ENCODE measurements at regions not wholly inside any gene's neighbourhood (a gene's known extent, or its start where the extent isn't known, plus 50 kb on each side); places are given as distances from the start of the nearest gene placed in this dataset.

DNA sequence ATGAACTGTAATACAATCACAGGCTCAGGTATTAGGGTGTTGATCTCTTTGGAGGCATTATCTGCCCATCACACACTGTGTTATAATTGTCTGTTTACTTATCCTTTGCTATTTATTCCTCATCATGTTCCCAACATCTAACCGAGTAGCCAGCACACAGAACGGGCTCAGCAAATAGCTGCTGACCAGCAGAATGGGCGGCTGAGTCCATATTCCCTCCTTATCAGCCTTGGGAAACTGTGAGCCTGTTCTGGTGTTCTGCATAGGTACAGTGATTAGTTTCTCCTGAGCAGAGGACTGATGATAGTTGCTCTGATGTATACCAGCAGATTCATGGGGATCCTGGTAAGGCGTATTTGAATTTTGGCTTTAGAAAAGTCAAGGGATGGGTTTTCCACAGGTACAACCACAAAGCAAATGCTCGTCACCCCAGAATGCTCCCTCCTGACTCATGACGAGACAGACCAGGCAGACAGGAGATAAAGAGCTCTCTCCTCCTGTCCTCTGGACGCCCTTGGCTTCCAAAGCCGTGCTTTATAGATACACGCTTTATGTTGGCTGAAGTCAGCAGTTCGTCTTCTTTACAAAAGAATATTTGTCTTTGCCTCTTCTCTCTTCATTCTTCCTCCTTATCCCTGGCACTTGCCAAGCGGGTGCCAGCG is 166.7 kb downstream of the TTLL2 start:
- ATAC-seq (no peak), DNase-seq (no peak)
- Histone ChIP-seq H3K27me3 (peaks cover 0 to 3% (median 0%) of the 10 kb centered on the region in 3 donors), H3K36me3 (no peaks in the 10 kb centered on the region), H3K9me3 (no peaks in the 10 kb centered on the region), H3K4me3 (no peak overlapping the region), H3K27ac (no peak overlapping the region), H3K4me1 (peaks cover 0 to 9% of the 10 kb centered on the region in 2 donors)
- no peak for TF ChIP-seq POLR2A (IDR thresholded peaks at IDR 0.05)
- TF ChIP-seq, protein P1, sequence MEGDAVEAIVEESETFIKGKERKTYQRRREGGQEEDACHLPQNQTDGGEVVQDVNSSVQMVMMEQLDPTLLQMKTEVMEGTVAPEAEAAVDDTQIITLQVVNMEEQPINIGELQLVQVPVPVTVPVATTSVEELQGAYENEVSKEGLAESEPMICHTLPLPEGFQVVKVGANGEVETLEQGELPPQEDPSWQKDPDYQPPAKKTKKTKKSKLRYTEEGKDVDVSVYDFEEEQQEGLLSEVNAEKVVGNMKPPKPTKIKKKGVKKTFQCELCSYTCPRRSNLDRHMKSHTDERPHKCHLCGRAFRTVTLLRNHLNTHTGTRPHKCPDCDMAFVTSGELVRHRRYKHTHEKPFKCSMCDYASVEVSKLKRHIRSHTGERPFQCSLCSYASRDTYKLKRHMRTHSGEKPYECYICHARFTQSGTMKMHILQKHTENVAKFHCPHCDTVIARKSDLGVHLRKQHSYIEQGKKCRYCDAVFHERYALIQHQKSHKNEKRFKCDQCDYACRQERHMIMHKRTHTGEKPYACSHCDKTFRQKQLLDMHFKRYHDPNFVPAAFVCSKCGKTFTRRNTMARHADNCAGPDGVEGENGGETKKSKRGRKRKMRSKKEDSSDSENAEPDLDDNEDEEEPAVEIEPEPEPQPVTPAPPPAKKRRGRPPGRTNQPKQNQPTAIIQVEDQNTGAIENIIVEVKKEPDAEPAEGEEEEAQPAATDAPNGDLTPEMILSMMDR (IDR thresholded peaks at IDR 0.05 in 4 of 5, conservative IDR thresholded peaks at IDR 0.05 in 1 of 5): no peak
- in situ Hi-C loops (cut with MboI; ENCODE audit: low sequenced_read_pairs in 4 of 4): no loop called here
- intact Hi-C loops (cut with DNase I; ENCODE audit: low total_unique reads): no loop called here

DNA sequence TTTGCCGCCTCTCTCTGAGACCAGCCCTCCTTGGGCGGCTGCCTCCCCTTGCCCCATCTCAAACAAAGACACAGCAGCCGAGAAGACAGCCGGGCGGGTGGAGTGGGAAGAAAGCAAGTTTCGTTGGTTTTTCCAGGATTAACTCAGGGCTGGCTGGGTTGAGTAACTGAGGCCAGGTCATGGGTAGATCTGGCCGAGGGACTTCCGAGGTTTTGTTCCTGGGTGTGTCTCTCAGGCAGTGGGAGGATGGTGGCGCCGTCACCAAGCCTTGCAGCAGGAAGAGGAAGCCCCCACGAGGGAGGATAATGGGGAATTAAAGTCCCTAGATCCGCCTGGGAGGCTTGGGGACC is 167.2 kb downstream of the TTLL2 start:
- H3K27ac ChIP-seq: no peak overlapping the region
- TF ChIP-seq, protein P1 (IDR thresholded peaks at IDR 0.05 in 4 of 5, conservative IDR thresholded peaks at IDR 0.05 in 1 of 5): no peak
- no peak for TF ChIP-seq POLR2A (IDR thresholded peaks at IDR 0.05)
- H3K4me3 ChIP-seq: no peak overlapping the region
- DNase-seq (no peak), ATAC-seq (no peak)
- no peaks in the 10 kb centered on the region for H3K9me3 ChIP-seq
- intact Hi-C loops (cut with DNase I; ENCODE audit: low total_unique reads): no loop called here
- peaks cover 0 to 3% (median 0%) of the 10 kb centered on the region in 3 donors for H3K27me3 ChIP-seq
- no peaks in the 10 kb centered on the region for H3K36me3 ChIP-seq
- peaks cover 0 to 9% of the 10 kb centered on the region in 2 donors for H3K4me1 ChIP-seq
- in situ Hi-C loops (cut with MboI; ENCODE audit: low sequenced_read_pairs in 4 of 4): no loop called here

GRCh38 chr6:167493310-167493709 is 168.4 kb downstream of the TTLL2 start:
- H3K27ac ChIP-seq: no peak overlapping the region
- peaks cover 0 to 3% (median 0%) of the 10 kb centered on the region in 3 donors for H3K27me3 ChIP-seq
- H3K36me3 ChIP-seq: no peaks in the 10 kb centered on the region
- TF ChIP-seq POLR2A (IDR thresholded peaks at IDR 0.05): no peak
- TF ChIP-seq, protein P1 (IDR thresholded peaks at IDR 0.05 in 4 of 5, conservative IDR thresholded peaks at IDR 0.05 in 1 of 5): no peak
- ATAC-seq (no peak), DNase-seq (no peak)
- intact Hi-C loops (cut with DNase I; ENCODE audit: low total_unique reads) (no loop called here), in situ Hi-C loops (cut with MboI; ENCODE audit: low sequenced_read_pairs in 4 of 4) (no loop called here)
- peaks cover 0 to 9% of the 10 kb centered on the region in 2 donors for H3K4me1 ChIP-seq
- no peak overlapping the region for H3K4me3 ChIP-seq
- H3K9me3 ChIP-seq: no peaks in the 10 kb centered on the region

DNA sequence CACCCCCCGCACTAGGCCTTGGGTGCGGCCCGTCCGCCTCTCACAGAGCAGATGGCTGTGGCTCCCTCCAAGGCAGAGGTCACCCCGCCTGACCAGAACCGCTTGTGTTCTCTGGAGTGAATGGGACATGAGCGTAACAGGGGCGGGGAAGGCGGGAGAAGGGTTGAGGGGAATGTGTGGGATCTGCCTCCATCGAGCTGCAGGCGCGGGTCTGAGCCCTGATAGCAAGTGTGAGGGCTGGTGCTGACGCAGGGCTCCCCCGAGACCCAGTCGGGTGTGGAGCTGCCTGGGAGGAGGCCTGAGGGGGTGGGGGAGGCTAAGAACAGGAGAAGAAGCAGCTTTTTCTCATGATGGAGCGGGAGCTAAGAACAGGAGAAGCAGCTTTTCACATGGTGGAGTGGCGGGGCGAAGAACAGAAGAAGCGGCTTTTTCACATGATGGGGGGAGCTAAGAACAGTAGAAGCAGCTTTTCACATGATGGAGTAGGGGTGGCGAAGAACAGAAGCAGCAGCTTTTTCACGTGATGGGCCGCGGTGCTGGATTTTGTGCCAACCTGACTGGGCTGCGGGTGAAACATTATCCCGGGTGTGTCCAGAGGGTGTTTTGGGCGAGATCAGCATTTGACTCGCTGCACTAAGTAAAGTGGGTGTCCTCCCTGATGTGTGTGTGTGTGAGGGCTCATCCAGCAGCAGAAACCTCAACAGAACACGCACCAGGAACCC is 169.3 kb downstream of the TTLL2 start:
- peaks cover 0 to 3% (median 0%) of the 10 kb centered on the region in 3 donors for H3K27me3 ChIP-seq
- H3K4me1 ChIP-seq: peaks cover 0 to 9% of the 10 kb centered on the region in 2 donors
- H3K9me3 ChIP-seq: no peaks in the 10 kb centered on the region
- no peak for TF ChIP-seq POLR2A (IDR thresholded peaks at IDR 0.05)
- TF ChIP-seq, protein P1 (IDR thresholded peaks at IDR 0.05 in 4 of 5, conservative IDR thresholded peaks at IDR 0.05 in 1 of 5): no peak
- no peak overlapping the region for H3K4me3 ChIP-seq
- ATAC-seq (peak in 1 of 2 donors; percentile 57), DNase-seq (peak; percentile 14 to 31)
- no peak overlapping the region for H3K27ac ChIP-seq
- in situ Hi-C loops (cut with MboI; ENCODE audit: low sequenced_read_pairs in 4 of 4): no loop called here
- no peaks in the 10 kb centered on the region for H3K36me3 ChIP-seq
- intact Hi-C loops (cut with DNase I; ENCODE audit: low total_unique reads): no loop called here
